ENCODE measurements at regions not wholly inside any gene's neighbourhood (a gene's known extent, or its start where the extent isn't known, plus 50 kb on each side); places are given as distances from the start of the nearest gene placed in this dataset.
A peak's percentile ranks its signal among the peaks of the same experiment; 100 is the strongest.

DNA sequence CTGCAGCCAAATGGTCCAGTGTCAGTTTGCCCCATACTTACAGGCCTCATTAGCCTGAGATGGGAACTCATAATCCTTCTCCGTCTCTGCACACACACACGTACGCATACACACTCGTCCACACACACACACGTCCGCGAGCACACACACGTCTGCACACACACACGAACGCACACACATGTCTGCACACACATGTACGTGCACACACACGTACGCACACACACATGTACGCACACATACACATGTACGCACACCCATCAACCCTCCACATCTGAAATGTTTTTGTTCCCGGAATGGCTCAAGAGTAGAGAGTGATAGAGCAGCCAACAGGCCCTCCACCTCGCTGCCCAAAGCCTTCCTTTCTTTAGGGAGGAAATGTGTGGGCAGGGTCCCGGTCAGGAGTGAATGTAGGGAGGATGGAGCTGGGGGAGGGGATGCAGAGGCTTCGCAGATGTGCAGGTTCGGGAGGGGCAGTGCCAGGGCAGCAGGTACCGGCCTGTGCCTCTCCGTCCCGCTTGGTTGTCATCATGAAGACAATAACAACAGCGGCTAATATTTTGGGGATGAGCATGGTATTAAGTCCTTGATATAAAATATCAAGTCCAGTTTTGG, 52.7 kb downstream of the PTGR3 start:
- Histone ChIP-seq H4K8ac (ENCODE audit: low read length) (no peak overlapping the region), H3K23ac (ENCODE audit: low read length in 2 of 2) (no peak overlapping the region), H4K91ac (ENCODE audit: low read length) (no peak overlapping the region), H2AFZ (ENCODE audit: low read depth, low read length) (no peak overlapping the region), H3K18ac (ENCODE audit: low read depth in 1 of 2, low read length in 2 of 2) (no peak overlapping the region), H2BK120ac (ENCODE audit: low read depth, low read length) (no peak overlapping the region), H3K4ac (ENCODE audit: low read depth in 1 of 2, low read length in 2 of 2) (no peak overlapping the region), H3K79me1 (replicated peaks; ENCODE audit: low read length, poor library complexity, severe bottlenecking) (no peaks in the 10 kb centered on the region), H3K36me3 (ENCODE audit: control insufficient read depth in 1 of 2, insufficient read depth in 2 of 2, low read depth in 1 of 2, low read length in 2 of 2) (no peaks in the 10 kb centered on the region), H3K9ac (ENCODE audit: low read length) (no peak overlapping the region), H3K27me3 (ENCODE audit: control insufficient read depth in 1 of 2, insufficient read depth in 1 of 2, low read length in 2 of 2) (peaks cover 0 to 10% of the 10 kb centered on the region in 2 experiments), H3K4me2 (ENCODE audit: low read length, poor library complexity, severe bottlenecking) (no peak overlapping the region), H3K4me1 (ENCODE audit: control insufficient read depth, insufficient read depth, low read depth, low read length) (no peaks in the 10 kb centered on the region), H3K4me3 (ENCODE audit: insufficient read depth in 1 of 2, low read depth in 1 of 2, low read length in 2 of 2) (no peak overlapping the region), H3K27ac (ENCODE audit: low read length, poor library complexity, severe bottlenecking) (no peak overlapping the region), H2BK5ac (ENCODE audit: low read depth, low read length, poor library complexity, severe bottlenecking) (no peak overlapping the region), H2AK5ac (ENCODE audit: low read length, severe bottlenecking) (no peak overlapping the region), H2BK15ac (ENCODE audit: low read depth, poor library complexity, severe bottlenecking) (no peak overlapping the region), H3K9me3 (ENCODE audit: control insufficient read depth, low read length) (peaks cover 19% of the 10 kb centered on the region), H2BK12ac (ENCODE audit: low read length in 2 of 2) (no peak overlapping the region), H3K14ac (ENCODE audit: low read length in 2 of 2) (no peak overlapping the region)
- 94% methylated on average over 24 of the region's 24 CpGs for WGBS
- DNase-seq: no peak

GRCh38 chr18:75154997-75155396, 53.9 kb downstream of the PTGR3 start:
- peaks cover 22% of the 10 kb centered on the region for H3K9me3 ChIP-seq (ENCODE audit: control insufficient read depth, low read length)
- no peaks in the 10 kb centered on the region for H3K36me3 ChIP-seq (ENCODE audit: control insufficient read depth in 1 of 2, insufficient read depth in 2 of 2, low read depth in 1 of 2, low read length in 2 of 2)
- H3K18ac ChIP-seq (ENCODE audit: low read depth in 1 of 2, low read length in 2 of 2): peak overlapping the region in 1 of 2 experiments; percentile 53
- H3K79me1 ChIP-seq (replicated peaks; ENCODE audit: low read length, poor library complexity, severe bottlenecking): no peaks in the 10 kb centered on the region
- no peak overlapping the region for H2AFZ ChIP-seq (ENCODE audit: low read depth, low read length)
- peaks cover 0 to 10% of the 10 kb centered on the region in 2 experiments for H3K27me3 ChIP-seq (ENCODE audit: control insufficient read depth in 1 of 2, insufficient read depth in 1 of 2, low read length in 2 of 2)
- peak overlapping the region in 1 of 2 experiments; percentile 14 for H3K4me3 ChIP-seq (ENCODE audit: insufficient read depth in 1 of 2, low read depth in 1 of 2, low read length in 2 of 2)
- no peaks in the 10 kb centered on the region for H3K4me1 ChIP-seq (ENCODE audit: control insufficient read depth, insufficient read depth, low read depth, low read length)
- H3K9ac ChIP-seq (ENCODE audit: low read length): no peak overlapping the region
- no peak overlapping the region for H3K4me2 ChIP-seq (ENCODE audit: low read length, poor library complexity, severe bottlenecking)
- no peak overlapping the region for H3K23ac ChIP-seq (ENCODE audit: low read length in 2 of 2)
- H4K8ac ChIP-seq (ENCODE audit: low read length): no peak overlapping the region
- H2BK5ac ChIP-seq (ENCODE audit: low read depth, low read length, poor library complexity, severe bottlenecking): no peak overlapping the region
- WGBS: 91% methylated on average over 19 of the region's 19 CpGs
- H2BK120ac ChIP-seq (ENCODE audit: low read depth, low read length): no peak overlapping the region
- no peak for DNase-seq
- no peak overlapping the region for H2AK5ac ChIP-seq (ENCODE audit: low read length, severe bottlenecking)
- H2BK12ac ChIP-seq (ENCODE audit: low read length in 2 of 2): no peak overlapping the region
- no peak overlapping the region for H3K14ac ChIP-seq (ENCODE audit: low read length in 2 of 2)
- no peak overlapping the region for H3K27ac ChIP-seq (ENCODE audit: low read length, poor library complexity, severe bottlenecking)
- no peak overlapping the region for H3K4ac ChIP-seq (ENCODE audit: low read depth in 1 of 2, low read length in 2 of 2)
- no peak overlapping the region for H2BK15ac ChIP-seq (ENCODE audit: low read depth, poor library complexity, severe bottlenecking)
- H4K91ac ChIP-seq (ENCODE audit: low read length): no peak overlapping the region

DNA sequence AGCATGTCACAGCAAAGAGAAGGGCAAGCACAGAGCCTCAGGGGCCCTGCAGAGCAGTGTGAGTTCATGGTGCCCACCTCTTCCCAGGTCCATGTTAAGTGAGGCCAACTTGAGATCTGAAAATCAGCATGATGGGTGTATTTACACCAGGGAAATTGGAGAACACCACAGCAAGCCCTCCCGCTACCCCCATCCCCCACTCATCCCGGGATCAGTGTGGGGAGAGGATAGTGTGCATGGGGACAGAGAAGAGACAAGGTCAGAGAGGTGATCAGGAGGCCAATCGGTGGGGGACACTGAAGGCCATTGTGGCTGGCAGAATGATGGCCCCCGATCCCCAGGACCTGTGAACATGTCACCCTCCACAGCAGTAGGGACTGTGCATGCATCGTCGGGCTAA, 54.7 kb downstream of the PTGR3 start:
- H2BK12ac ChIP-seq (ENCODE audit: low read length in 2 of 2): no peak overlapping the region
- no peak overlapping the region for H3K4me2 ChIP-seq (ENCODE audit: low read length, poor library complexity, severe bottlenecking)
- no peak overlapping the region for H3K23ac ChIP-seq (ENCODE audit: low read length in 2 of 2)
- peaks cover 0 to 4% of the 10 kb centered on the region in 2 experiments for H3K27me3 ChIP-seq (ENCODE audit: control insufficient read depth in 1 of 2, insufficient read depth in 1 of 2, low read length in 2 of 2)
- no peaks in the 10 kb centered on the region for H3K79me1 ChIP-seq (replicated peaks; ENCODE audit: low read length, poor library complexity, severe bottlenecking)
- H3K4me1 ChIP-seq (ENCODE audit: control insufficient read depth, insufficient read depth, low read depth, low read length): no peaks in the 10 kb centered on the region
- no peak overlapping the region for H2AK5ac ChIP-seq (ENCODE audit: low read length, severe bottlenecking)
- H2AFZ ChIP-seq (ENCODE audit: low read depth, low read length): no peak overlapping the region
- DNase-seq: no peak
- no peak overlapping the region for H3K4me3 ChIP-seq (ENCODE audit: insufficient read depth in 1 of 2, low read depth in 1 of 2, low read length in 2 of 2)
- peaks cover 22% of the 10 kb centered on the region for H3K9me3 ChIP-seq (ENCODE audit: control insufficient read depth, low read length)
- no peak overlapping the region for H3K14ac ChIP-seq (ENCODE audit: low read length in 2 of 2)
- no peak overlapping the region for H3K4ac ChIP-seq (ENCODE audit: low read depth in 1 of 2, low read length in 2 of 2)
- no peak overlapping the region for H4K91ac ChIP-seq (ENCODE audit: low read length)
- H3K27ac ChIP-seq (ENCODE audit: low read length, poor library complexity, severe bottlenecking): no peak overlapping the region
- H3K9ac ChIP-seq (ENCODE audit: low read length): no peak overlapping the region
- H2BK15ac ChIP-seq (ENCODE audit: low read depth, poor library complexity, severe bottlenecking): no peak overlapping the region
- no peak overlapping the region for H3K18ac ChIP-seq (ENCODE audit: low read depth in 1 of 2, low read length in 2 of 2)
- H3K36me3 ChIP-seq (ENCODE audit: control insufficient read depth in 1 of 2, insufficient read depth in 2 of 2, low read depth in 1 of 2, low read length in 2 of 2): no peaks in the 10 kb centered on the region
- H2BK5ac ChIP-seq (ENCODE audit: low read depth, low read length, poor library complexity, severe bottlenecking): no peak overlapping the region
- 95% methylated on average over 5 of the region's 6 CpGs for WGBS
- H4K8ac ChIP-seq (ENCODE audit: low read length): no peak overlapping the region
- no peak overlapping the region for H2BK120ac ChIP-seq (ENCODE audit: low read depth, low read length)

- H3K9me3 ChIP-seq (ENCODE audit: control insufficient read depth, low read length): peaks cover 4% of the 10 kb centered on the region
- no peak overlapping the region for H2BK120ac ChIP-seq (ENCODE audit: low read depth, low read length)
- H3K27me3 ChIP-seq (ENCODE audit: control insufficient read depth in 1 of 2, insufficient read depth in 1 of 2, low read length in 2 of 2): peaks cover 6 to 13% of the 10 kb centered on the region in 2 experiments
- H3K4ac ChIP-seq (ENCODE audit: low read depth in 1 of 2, low read length in 2 of 2): no peak overlapping the region
- no peak overlapping the region for H2BK5ac ChIP-seq (ENCODE audit: low read depth, low read length, poor library complexity, severe bottlenecking)
- no peak overlapping the region for H3K14ac ChIP-seq (ENCODE audit: low read length in 2 of 2)
- H3K23ac ChIP-seq (ENCODE audit: low read length in 2 of 2): no peak overlapping the region
- no peak overlapping the region for H3K4me2 ChIP-seq (ENCODE audit: low read length, poor library complexity, severe bottlenecking)
- H3K79me1 ChIP-seq (replicated peaks; ENCODE audit: low read length, poor library complexity, severe bottlenecking): no peaks in the 10 kb centered on the region
- no peaks in the 10 kb centered on the region for H3K36me3 ChIP-seq (ENCODE audit: control insufficient read depth in 1 of 2, insufficient read depth in 2 of 2, low read depth in 1 of 2, low read length in 2 of 2)
- H4K91ac ChIP-seq (ENCODE audit: low read length): no peak overlapping the region
- no peaks in the 10 kb centered on the region for H3K4me1 ChIP-seq (ENCODE audit: control insufficient read depth, insufficient read depth, low read depth, low read length)
- H2AFZ ChIP-seq (ENCODE audit: low read depth, low read length): no peak overlapping the region
- DNase-seq: no peak
- H2BK15ac ChIP-seq (ENCODE audit: low read depth, poor library complexity, severe bottlenecking): no peak overlapping the region
- H2BK12ac ChIP-seq (ENCODE audit: low read length in 2 of 2): no peak overlapping the region
- H4K8ac ChIP-seq (ENCODE audit: low read length): no peak overlapping the region
- H3K27ac ChIP-seq (ENCODE audit: low read length, poor library complexity, severe bottlenecking): no peak overlapping the region
- WGBS: 100% methylated on average over 2 of the region's 2 CpGs
- H3K9ac ChIP-seq (ENCODE audit: low read length): no peak overlapping the region
- no peak overlapping the region for H3K18ac ChIP-seq (ENCODE audit: low read depth in 1 of 2, low read length in 2 of 2)
- no peak overlapping the region for H2AK5ac ChIP-seq (ENCODE audit: low read length, severe bottlenecking)
- H3K4me3 ChIP-seq (ENCODE audit: insufficient read depth in 1 of 2, low read depth in 1 of 2, low read length in 2 of 2): no peak overlapping the region
These were observed 65.1 kb downstream of the PTGR3 start for GRCh38 chr18:75143851-75144250.

All from mesenchymal stem cell (in vitro differentiated cells and primary cell).